Endometrium (tissue), 2 donors: ENCODE measurements at regions not wholly inside any gene's neighbourhood (a gene's known extent, or its start where the extent isn't known, plus 50 kb on each side); places are given as distances from the start of the nearest gene placed in this dataset.
"Not testable (repeated sequence)": the region's sequence is repeated elsewhere in the genome, so short reads cannot be mapped to it uniquely, and the experiment has no call there.

Experiments used
- FAIRE-seq: peaks from 2 replicates; lab custom pipeline; 2012; peaks lifted over from hg19 to GRCh38; lab: Jason Lieb, UNC
- donor health status: control.
- donor health status: control.

DNA sequence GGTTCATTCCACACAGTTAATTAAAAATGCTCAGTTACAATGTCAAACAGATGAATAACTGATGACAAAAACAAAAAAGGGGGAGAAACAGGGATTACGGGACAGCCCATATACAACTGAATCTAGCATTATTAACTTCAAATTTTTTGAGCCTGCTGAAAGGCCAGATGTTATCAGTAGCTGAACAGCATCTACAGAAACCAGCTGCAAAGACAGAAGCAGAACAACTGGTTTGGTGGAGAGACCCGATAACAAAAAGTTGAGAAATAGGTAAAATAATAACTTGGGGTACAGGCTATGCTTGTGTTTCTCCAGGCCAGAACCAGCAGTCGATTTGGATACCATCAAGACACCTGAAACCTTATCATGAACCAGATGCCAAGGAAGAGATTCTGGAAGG is 109.8 kb downstream of the SEPTIN7 start:
- not testable (repeated sequence) for FAIRE-seq

DNA sequence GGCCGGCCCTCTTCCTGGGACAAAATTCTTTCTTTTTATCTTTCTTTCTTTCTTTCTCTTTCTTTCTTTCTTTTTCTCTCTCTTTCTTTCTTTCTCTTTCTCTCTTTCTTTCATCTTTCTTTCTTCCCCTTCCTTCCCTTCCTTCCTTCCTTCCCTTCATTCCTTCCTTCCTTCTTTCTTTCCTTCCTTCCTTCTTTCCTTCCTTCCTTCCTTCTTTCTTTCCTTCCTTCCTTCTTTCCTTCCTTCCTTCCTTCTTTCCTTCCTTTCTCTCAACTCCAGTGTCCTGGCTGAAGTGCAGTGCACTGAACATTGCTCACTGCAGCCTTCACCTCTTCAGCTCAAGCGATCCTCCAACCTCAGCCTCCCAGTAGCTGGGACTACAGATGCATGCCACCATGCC is 112.5 kb downstream of the SEPTIN7 start:
- FAIRE-seq = not testable (repeated sequence)

DNA sequence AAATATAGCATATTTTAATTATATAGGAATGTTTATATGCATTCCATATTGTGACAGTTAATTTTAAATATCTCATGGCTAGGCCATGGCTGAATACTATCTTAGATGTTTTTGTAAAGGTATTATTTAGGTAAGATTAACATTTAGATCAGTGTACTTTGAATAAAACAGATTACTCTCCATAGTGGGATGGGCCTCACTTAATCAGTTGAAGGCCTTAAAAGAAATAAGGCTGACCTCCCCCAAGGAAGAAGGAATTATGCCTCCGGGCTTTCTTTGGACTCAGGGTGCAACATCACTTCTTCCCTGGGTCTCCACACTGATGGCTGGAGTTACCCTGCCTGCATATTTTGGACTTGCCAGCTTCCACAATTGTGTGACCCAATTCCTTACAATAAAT is 113.4 kb downstream of the SEPTIN7 start:
- FAIRE-seq = not testable (repeated sequence)

DNA sequence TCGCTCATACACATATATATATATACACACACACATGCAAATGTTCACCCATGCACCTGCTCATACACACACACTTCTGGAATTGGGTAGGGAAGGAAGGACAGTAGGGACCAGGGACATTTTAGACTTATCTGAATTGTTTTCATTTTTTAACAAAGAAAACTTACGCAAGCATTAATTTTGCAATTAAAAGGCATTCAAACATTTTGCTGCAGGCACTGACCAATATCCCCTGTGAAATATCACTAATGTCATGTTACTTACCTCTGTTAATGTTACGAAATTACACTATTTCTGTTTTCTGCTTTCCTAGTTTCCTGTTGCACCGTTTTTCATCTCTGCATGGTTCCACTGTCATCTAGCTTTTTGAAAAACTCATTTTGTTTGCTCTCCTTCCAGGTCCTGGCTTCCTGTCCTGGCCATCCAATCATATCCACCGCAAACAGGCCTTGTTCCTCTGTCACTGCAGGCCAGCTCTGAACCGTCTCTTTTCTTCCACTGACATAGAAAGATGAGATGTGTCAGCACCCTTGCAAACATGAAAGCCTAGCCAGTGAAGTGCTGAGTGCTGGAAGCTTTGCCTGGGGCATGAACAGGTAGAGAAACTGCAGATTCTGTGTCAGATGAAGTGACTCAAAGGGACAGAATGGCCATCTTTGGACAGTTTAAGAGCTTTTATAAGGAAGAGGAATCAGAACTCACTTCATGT is 114.5 kb downstream of the SEPTIN7 start:
- FAIRE-seq = not testable (repeated sequence)

DNA sequence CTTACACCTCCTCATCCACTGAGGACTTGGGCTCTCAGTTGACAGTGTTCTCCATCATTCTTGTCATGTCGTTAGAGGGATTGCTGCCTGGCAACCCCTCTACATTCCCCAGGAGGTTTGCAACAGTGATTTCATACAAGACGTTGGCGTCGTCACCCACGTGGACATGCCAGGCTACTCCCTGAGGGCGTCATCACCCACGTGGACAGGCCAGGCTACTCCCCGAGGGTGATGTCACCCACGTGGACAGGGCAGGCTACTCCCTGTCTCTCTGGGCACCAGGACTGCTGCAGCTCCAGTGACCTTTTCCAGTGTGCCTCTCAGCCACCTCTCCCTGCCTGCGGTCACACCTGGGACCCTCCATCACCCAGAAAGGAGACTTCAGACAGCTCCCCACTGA is 117.4 kb downstream of the SEPTIN7 start:
- not testable (repeated sequence) for FAIRE-seq

DNA sequence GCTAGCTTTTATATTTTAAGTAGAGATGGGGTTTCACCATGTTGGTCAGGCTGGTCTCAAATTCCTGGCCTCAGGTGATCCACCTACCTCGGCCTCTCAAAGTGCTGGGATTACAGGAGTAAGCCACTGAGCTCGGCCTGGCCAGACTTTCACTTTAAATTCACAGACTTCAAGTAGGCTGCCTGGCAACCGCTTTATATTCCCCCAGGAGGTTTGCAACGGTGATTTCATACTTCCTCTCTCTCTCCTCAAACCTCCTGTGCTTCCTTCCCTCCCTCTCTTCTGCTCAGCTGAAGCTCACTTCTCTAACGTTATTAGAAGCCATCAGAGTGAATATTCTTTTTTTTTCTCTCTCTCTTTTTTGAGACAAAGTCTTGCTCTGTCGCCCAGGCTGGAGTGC is 118.8 kb downstream of the SEPTIN7 start:
- not testable (repeated sequence) for FAIRE-seq

DNA sequence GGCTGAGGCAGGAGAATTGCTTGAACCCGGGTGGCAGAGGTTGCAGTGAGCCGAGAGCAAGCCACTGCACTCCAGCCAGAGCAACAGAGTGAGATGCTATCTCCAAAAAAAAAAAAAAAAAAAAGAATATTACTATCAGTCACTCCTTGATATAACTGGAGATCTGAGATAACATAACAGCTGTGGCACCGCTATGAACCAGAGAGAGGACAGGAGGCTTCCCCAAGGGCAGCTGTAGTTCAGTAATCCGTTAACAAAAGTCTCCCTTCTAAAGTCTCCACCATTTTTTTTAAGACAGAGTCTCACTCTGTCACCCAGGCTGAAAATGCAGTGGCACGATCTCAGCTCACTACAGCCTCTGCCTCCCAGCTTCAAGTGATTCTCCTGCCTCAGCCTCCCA is 120.5 kb downstream of the SEPTIN7 start:
- FAIRE-seq = not testable (repeated sequence)

DNA sequence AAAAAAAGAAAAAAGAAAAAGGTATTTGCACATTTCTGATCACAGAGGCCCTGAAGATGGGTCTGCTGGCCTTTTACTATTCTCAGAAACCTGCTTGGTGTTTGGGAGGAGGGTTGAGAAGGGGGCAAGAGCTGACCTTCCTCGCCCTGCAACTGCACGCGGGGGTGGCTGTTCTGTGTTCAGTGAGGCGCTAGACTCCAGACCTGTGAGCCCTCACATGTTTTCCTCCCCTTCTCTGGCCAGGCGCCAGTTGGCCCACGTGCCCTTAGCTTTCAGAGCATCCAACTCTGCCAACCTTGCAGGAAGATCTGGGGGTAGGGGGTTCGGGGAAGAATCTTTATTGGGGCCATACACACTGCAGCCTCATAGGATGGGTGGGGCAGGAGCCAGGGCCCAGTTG is 123.8 kb downstream of the SEPTIN7 start:
- FAIRE-seq = not testable (repeated sequence)

DNA sequence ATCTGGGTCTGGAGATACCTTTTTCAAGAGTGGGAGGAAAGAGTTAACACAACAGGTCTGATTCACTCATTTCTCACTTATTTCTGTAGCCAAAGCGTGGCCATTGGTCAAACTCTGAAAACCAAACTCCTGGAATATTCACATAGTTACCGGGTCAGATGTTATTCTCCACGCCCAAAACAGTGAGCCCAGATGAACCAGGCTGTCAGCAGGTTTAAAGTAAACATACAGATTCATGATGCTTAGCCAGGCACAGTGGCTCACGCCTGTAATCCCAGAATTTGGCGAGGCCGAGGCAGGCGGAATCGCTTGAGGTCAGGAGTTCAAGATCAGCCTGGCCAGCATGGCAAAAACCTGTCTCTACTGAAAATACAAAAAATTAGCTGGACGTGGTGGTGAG is 126.1 kb downstream of the SEPTIN7 start:
- FAIRE-seq = not testable (repeated sequence)

DNA sequence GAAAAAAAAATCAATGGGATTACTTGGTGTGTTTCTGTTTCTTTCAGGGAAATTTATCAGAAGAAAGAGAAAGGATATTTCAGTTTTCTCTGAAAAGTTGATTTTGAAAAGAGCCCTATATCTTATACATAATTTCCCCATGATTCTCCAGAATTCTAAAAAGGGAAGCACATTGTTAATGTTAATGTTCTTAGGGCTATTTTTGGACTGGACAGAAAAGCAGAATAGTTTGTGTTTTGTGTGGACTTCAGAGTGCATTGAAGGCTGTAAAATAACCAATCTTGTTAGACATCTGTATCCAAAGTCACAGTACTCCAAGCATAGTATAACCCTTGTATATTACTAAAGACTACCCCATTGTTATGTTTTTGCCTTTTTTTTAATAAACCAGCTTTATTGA is 130.3 kb downstream of the SEPTIN7 start:
- not testable (repeated sequence) for FAIRE-seq

DNA sequence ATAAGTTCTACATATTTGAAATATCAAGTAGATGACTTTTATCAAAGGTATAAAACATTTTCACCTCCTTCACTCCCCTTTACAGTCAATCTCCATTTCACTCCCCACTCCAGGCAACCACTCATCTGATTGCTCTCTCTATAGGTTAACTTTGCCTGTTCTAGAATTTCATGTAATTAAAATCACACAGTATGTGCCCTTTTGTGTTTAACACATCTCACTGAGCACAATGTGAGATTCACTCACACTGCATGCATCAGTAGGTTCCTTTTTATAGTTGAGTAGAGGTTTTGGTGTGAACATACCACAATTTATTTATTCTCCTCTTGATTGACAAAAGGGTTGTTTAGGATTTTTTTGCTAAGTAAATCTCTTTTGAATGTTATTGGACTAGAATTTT is 130.7 kb downstream of the SEPTIN7 start:
- not testable (repeated sequence) for FAIRE-seq

DNA sequence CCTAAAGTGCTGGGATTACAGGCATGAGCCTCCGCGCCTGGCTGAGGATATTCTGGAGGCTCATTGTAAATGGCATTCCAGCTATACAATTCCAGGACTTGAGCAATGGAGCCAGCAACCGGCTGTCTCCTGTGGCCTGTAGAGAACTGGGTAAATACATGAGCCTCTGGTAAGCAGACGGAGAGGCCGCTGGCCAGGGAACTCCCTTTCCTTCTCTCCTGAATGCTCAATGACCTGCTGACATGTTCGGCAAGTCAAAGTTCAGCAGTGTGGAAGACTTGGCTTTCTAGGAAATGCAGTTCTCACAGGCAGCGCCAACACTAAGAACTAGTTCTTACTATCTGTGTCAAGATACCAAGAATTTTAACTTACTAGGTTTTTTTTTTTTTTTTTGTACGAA is 139.8 kb downstream of the SEPTIN7 start:
- not testable (repeated sequence) for FAIRE-seq

DNA sequence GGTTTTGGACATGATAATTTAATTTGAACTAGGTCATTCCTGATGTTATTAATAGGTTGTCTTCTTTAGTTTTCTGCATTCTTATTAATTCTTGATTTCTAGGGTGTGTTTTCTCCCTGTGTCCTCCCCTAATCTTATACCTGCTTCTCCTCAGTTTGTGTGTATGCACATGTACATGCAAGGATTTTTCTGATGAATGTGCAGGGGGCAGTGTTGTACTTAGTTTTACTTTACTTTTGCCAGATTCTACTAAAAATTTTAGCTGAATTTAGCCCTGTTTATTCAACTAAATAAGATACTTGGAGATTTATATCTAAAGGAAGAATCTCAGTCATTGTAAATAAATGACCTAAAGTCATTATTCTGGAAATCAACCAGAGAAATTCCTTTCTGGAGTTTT is 144.8 kb downstream of the SEPTIN7 start:
- FAIRE-seq = not testable (repeated sequence)

DNA sequence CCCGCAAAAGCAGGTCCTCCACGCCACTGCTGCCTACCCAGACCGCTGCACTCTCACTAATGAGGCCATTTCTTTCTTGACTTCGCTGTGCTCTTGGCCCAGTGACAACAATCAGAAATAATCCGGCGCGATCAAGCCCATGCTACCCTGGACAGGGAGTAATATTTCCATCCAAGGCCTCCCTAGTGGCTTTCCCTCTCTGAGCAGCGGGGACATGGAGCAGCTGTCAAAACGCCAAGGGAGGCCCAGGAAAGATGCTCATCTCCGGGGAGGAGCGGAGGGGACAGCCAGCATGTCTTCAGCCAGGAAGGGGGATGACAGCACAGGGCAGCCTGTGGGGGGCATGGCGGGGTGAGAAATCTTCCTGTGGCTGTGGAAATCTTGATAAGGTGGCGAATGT is 154.9 kb downstream of the SEPTIN7 start:
- FAIRE-seq = not testable (repeated sequence)

DNA sequence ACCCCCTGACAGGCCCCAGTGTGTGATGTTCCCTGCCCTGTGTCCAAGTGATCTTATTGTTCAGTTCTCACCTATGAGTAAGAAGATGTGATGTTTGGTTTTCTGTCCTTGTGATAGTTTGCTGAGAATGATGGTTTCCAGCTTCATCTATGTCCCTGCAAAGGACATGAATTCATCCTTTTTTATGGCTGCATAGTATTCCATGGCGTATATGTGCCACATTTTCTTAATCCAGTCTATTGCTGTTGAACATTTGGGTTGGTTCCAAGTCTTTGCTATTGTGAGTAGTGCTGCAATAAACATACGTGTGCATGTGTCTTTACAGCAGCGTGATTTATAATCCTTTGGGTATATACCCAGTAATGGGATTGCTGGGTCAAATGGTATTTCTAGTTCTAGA is 156.1 kb downstream of the SEPTIN7 start:
- not testable (repeated sequence) for FAIRE-seq

DNA sequence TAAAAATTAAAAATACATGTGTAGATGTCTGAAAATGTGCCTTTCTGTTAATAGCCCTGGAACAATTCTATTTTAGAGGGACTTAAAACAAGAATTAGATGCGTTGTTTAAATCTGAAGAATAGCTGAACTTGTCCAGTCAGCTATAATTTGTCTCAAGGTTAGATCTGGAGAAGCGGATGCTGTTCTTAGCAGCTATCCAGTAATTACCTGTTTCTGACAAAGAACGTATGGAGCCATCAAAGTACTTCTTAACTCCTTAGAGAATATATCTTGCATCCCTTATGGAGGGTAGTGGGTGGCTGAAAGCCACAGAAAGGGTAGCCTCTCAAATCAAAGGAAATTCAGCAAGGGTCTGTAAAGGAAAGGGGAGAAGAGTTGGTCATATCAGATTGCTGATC is 160.4 kb downstream of the SEPTIN7 start:
- FAIRE-seq = not testable (repeated sequence)

DNA sequence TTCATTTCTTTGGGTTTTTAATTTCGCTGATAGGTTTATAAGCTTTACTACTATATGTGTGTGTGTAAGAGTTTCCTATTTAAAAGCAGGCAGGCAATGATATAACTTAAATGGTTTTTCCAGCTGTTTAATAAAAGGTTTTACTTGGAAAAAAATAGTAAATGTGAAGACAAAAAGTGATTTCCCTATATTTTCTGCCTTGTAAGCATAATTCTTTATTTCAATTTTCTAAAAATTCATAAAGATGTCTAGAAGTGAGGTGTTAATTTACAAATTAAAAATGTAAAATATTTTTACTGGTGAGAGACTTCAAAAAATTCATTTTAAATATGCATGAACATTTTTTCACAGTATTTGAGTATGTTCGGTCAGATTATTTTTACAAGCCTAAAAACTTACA is 161.8 kb downstream of the SEPTIN7 start:
- peak; percentile 74 for FAIRE-seq

DNA sequence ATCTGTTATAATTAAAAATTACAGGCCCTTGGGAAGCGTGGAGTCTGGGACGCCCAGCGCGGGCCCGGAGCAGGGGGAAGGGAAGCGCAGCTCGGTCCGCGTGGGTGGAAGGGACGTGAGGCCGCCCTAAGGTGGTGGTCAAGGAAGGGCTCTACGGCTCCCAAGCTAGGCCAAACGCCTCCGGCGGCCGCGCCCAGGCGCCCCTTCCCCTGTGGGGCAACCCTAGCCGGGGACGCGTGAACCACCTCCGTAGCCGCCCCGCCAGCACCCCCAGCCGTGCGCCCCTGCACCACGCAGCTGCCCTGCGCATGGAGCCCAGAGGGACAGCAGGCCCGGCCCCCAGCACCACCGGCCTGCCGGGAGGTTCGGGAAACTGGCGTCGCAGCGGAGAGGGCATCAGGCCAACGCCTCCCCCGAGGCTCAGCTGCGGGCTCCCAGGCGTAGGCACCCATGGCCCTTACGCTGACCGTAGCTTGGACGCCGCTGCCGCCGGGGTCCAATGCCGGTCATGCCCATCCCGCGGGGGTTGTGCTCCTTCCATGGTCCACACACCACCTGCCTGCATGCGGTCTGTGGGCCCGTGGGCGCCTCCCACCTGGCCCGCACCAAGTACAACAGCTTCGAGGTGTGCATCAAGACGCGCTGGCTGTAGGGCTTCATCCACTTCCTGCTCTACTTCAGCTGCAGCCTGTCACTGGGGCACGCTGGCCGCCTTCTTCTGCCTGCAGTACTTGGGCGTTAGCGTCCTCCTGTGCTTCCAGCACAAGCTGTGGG is 166.7 kb downstream of the SEPTIN7 start:
- FAIRE-seq = no peak

DNA sequence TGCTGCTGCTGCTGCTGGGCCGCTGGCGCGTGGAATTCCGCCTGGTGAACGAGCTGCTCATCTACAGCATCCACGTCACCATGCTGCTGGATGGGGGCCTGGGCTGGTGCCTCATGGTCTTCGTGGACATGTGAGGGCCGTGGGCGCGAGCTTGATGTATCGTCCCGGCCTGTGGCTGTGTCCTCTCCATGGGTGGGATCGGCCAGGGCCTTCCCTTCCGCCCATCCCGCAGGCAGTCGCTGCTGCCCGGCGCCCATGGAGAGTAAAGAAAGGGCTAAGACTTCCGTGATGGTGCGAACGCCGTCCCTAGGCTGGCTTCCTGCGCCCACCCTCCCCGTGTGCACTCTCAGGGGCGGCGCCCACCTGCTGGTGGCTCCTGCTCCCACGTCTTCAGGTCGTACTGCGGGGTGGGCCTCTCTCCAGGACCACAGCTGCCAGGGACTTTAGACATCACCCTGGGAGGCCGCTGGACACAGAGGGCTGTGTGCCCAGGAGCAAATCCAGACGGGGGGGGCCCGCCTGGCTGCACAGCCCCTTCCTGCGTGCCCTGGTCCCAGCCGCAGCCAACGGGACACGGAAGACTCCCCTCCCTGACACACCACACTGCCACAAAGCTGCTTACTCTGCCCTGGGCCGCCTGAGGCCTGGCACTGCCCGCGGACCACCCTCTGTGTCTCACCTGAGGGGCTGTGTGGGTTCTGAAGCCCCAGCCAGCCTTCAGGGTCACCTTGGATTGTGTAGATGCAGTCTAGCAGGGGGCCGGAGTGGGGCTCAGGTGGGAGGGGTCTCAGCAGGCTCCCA is 167.5 kb downstream of the SEPTIN7 start:
- FAIRE-seq = no peak

DNA sequence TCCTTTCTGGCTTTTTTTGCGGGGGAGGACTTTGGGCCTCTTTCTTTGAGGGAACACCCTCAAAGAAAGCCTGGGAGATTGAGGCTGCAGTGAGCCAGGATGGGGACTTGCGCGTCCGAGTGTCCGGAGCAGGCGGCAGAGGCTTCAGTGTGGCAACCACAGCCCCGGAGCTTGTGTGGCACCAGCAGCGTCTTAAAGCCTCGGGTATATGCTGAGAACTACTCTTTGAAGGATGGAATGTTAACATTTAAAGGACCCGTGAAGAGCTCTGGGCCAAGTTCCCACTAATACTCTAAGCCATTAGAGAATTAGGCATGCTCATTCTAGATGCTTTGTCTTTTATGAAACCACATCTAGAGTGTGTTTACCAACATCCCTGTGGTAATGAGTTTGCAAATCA is 168.2 kb downstream of the SEPTIN7 start:
- no peak for FAIRE-seq

DNA sequence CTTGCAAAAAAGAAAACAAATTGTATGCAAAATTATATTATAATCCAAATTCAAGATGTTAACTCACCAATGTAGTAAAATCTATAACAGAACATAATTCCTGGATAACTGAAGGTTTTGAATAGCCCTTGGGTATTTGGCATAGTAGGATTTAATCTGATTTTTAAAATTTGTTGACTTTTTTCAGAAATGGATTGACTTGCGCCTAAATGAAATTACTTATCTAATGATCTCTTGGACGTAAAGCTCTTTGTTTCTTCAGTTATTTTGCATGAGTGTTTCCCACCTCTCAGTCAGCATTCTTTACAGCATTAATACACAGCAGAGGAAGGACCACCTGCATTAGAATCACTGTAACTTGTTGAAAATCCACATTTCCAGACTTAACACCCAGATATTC is 169.6 kb downstream of the SEPTIN7 start:
- no peak for FAIRE-seq

DNA sequence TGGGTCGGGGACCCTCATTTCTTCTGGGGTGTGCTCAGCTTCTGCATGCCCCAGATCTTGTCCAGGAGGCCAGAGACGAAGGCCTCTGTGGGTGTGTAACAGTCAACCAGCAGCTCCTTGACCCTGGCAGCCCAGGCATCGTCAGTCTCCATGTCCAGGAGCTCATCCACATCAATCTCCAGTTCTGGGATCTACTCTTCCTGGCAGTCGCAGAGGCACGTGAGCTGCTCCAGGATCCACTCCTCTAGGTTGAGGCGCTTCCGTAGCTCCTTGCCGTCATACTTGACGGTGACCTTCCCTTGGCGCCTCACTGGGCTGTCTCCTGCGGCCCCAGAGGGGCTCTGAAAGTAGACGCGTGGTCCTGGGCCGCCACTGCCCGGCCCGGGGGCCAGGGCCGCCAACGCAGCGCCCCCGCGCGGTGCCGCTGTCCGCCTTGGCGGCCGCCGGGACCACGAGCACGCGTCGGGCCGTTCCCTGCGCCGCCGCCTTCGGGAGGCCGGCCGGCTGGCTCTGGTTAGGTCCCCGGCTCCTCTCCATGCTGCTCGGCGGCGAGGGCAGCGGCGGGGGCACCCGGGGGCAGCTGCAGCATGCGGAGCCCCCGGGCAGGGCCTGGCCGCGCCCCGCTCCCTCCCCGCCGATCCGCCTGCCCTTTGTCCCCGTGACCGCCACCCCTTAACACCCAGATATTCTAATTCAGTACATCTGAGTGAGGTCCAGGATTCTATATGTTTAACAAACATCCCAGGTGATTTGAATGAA is 170.5 kb downstream of the SEPTIN7 start:
- no peak for FAIRE-seq
